ENCODE measurements at regions not wholly inside any gene's neighbourhood (a gene's known extent, or its start where the extent isn't known, plus 50 kb on each side); places are given as distances from the start of the nearest gene placed in this dataset.

DNA sequence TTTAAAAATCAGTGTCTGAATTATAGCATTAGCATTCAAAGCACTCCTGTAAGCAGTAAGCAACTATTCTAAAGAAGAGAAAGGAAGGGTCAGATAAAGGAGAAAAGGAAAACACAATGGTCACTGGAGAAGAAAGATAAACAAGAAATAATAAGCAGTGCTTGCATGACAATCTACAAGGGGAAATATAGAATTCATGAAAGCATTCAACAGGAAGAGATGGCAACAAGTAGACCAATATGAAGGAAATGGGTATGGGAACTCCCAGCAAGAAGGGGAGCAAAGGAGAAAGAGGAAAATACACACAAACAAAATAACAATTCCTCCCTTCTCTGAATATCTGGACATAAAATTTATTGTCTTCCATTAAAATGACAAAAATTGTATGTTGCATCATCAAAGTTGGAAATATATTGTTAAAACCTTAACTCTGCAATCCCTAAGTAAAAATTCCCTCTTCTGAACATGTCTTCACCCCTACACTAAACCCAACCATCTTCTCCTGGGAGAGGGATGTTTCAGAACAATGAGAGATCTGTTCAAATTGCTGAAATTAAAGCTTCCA, 206.3 kb upstream of the SAMSN1 start:
- no peak for TF ChIP-seq POLR2A (IDR thresholded peaks at IDR 0.05; ENCODE audit: extremely low read depth, insufficient read length)
- TF ChIP-seq CTCF (IDR thresholded peaks at IDR 0.05; ENCODE audit: low read depth, low read length): no peak
